ENCODE measurements at regions not wholly inside any gene's neighbourhood (a gene's known extent, or its start where the extent isn't known, plus 50 kb on each side); places are given as distances from the start of the nearest gene placed in this dataset.
"Not testable (repeated sequence)": the region's sequence is repeated elsewhere in the genome, so short reads cannot be mapped to it uniquely, and the experiment has no call there.

GRCh38 chr10:114722136-114722535 lies 64.1 kb upstream of the ABLIM1 start:
- not testable (repeated sequence) for TF ChIP-seq CTCF (conservative IDR thresholded peaks at IDR 0.05 in 1 of 2, IDR thresholded peaks at IDR 0.05 in 1 of 2; ENCODE audit: extremely low read depth in 1 of 2, insufficient read depth in 1 of 2, low read depth in 1 of 2, low read length in 2 of 2); EZH2 (IDR thresholded peaks at IDR 0.05; ENCODE audit: borderline replicate concordance, low read length)
